ENCODE measurements at regions not wholly inside any gene's neighbourhood (a gene's known extent, or its start where the extent isn't known, plus 50 kb on each side); places are given as distances from the start of the nearest gene placed in this dataset.

DNA sequence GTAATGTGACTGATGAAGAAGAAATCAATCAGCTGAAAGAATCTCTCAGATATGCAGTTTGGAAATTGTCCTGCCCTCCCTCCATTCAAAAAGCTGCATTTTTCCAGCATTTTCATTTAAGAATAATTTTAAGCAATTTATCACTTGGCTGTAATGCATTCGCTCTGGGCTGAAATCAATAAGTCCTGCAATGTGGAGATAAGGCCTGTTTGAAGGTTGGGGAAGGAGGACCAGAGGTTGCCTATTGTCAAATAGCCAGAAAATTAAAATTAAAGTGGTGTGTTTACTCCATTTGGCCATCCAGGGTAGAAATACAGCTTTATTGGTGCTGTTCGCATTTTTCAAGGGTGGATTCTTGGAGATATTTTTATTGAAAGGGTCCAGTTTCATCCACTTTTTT, 187.6 kb upstream of the NFIA start:
- no peak overlapping the region for H3K4me3 ChIP-seq (ENCODE audit: insufficient read depth, low read length, poor library complexity, severe bottlenecking)
- no peaks in the 10 kb centered on the region for H3F3A ChIP-seq (ENCODE audit: insufficient read depth)
- H3K9me3 ChIP-seq (ENCODE audit: insufficient read depth, low read length) = no peaks in the 10 kb centered on the region
- H4K20me1 ChIP-seq (ENCODE audit: low read depth, low read length) = no peaks in the 10 kb centered on the region
- H3K79me2 ChIP-seq (ENCODE audit: insufficient read depth, low read length) = no peaks in the 10 kb centered on the region
- H2AFZ ChIP-seq (ENCODE audit: low read depth, low read length, severe bottlenecking) = no peak overlapping the region
- no peak for TF ChIP-seq EZH2phosphoT487 (conservative IDR thresholded peaks at IDR 0.05; ENCODE audit: low read length)
- TF ChIP-seq CTCF (IDR thresholded peaks at IDR 0.05; ENCODE audit: insufficient read depth, low read length, poor library complexity, severe bottlenecking) = no peak
- H3K27ac ChIP-seq (ENCODE audit: low read depth, low read length) = no peak overlapping the region
- no peaks in the 10 kb centered on the region for H3K9me2 ChIP-seq (replicated peaks; ENCODE audit: insufficient read depth, low read length)
- H3K4me2 ChIP-seq (ENCODE audit: low read depth, low read length, poor library complexity, severe bottlenecking) = no peak overlapping the region
- no peaks in the 10 kb centered on the region for H3K27me3 ChIP-seq (ENCODE audit: low read length)
- no peaks in the 10 kb centered on the region for H3K36me3 ChIP-seq (ENCODE audit: low read length)
- no peak overlapping the region for H3K9ac ChIP-seq (ENCODE audit: low read length)

DNA sequence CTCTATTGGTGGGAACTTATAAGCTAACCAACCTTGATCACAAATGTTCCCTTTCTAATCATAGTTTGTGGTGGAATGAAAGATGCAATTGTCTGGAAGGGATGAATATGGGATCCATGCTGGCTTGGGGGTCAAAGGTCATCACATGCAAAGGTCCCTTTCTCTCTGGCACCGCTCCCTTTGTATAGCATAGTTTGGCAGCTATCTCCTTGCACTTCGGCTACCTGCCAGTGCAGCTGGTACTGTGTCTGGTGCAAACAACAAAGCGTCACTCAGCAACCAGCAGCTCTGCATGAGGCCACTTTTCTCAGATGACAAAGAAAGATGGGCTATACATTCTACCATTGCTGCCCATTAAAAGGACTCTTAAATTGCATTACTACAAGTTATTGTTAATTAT, 188.2 kb upstream of the NFIA start:
- Histone ChIP-seq H3K27me3 (ENCODE audit: low read length) (no peaks in the 10 kb centered on the region), H3K36me3 (ENCODE audit: low read length) (no peaks in the 10 kb centered on the region), H3K9me2 (replicated peaks; ENCODE audit: insufficient read depth, low read length) (no peaks in the 10 kb centered on the region), H4K20me1 (ENCODE audit: low read depth, low read length) (no peaks in the 10 kb centered on the region), H2AFZ (ENCODE audit: low read depth, low read length, severe bottlenecking) (no peak overlapping the region), H3F3A (ENCODE audit: insufficient read depth) (no peaks in the 10 kb centered on the region), H3K4me2 (ENCODE audit: low read depth, low read length, poor library complexity, severe bottlenecking) (no peak overlapping the region), H3K79me2 (ENCODE audit: insufficient read depth, low read length) (no peaks in the 10 kb centered on the region), H3K9me3 (ENCODE audit: insufficient read depth, low read length) (no peaks in the 10 kb centered on the region), H3K9ac (ENCODE audit: low read length) (no peak overlapping the region), H3K27ac (ENCODE audit: low read depth, low read length) (no peak overlapping the region), H3K4me3 (ENCODE audit: insufficient read depth, low read length, poor library complexity, severe bottlenecking) (no peak overlapping the region)
- TF ChIP-seq CTCF (IDR thresholded peaks at IDR 0.05; ENCODE audit: insufficient read depth, low read length, poor library complexity, severe bottlenecking) (no peak), EZH2phosphoT487 (conservative IDR thresholded peaks at IDR 0.05; ENCODE audit: low read length) (no peak)

- H3K9ac ChIP-seq (ENCODE audit: low read length) = no peak overlapping the region
- no peak overlapping the region for H3K4me2 ChIP-seq (ENCODE audit: low read depth, low read length, poor library complexity, severe bottlenecking)
- H3K79me2 ChIP-seq (ENCODE audit: insufficient read depth, low read length) = no peaks in the 10 kb centered on the region
- no peaks in the 10 kb centered on the region for H4K20me1 ChIP-seq (ENCODE audit: low read depth, low read length)
- no peaks in the 10 kb centered on the region for H3K27me3 ChIP-seq (ENCODE audit: low read length)
- no peaks in the 10 kb centered on the region for H3K36me3 ChIP-seq (ENCODE audit: low read length)
- H3K27ac ChIP-seq (ENCODE audit: low read depth, low read length) = no peak overlapping the region
- H3K4me3 ChIP-seq (ENCODE audit: insufficient read depth, low read length, poor library complexity, severe bottlenecking) = no peak overlapping the region
- no peak overlapping the region for H2AFZ ChIP-seq (ENCODE audit: low read depth, low read length, severe bottlenecking)
- no peaks in the 10 kb centered on the region for H3K9me2 ChIP-seq (replicated peaks; ENCODE audit: insufficient read depth, low read length)
- TF ChIP-seq CTCF (IDR thresholded peaks at IDR 0.05; ENCODE audit: insufficient read depth, low read length, poor library complexity, severe bottlenecking) (no peak), EZH2phosphoT487 (conservative IDR thresholded peaks at IDR 0.05; ENCODE audit: low read length) (no peak)
- no peaks in the 10 kb centered on the region for H3K9me3 ChIP-seq (ENCODE audit: insufficient read depth, low read length)
- H3F3A ChIP-seq (ENCODE audit: insufficient read depth) = no peaks in the 10 kb centered on the region
These were observed 189.0 kb upstream of the NFIA start for GRCh38 chr1:60893136-60893930.

All from SU-DHL-6 (cell line).